Stomach (tissue), 4 donors: ENCODE measurements at regions not wholly inside any gene's neighbourhood (a gene's known extent, or its start where the extent isn't known, plus 50 kb on each side); places are given as distances from the start of the nearest gene placed in this dataset.

Experiments used
- CTCF ChIP-seq, 7 experiments: fragments of 450-650 bp in 4 of 7; fragments of 200-600 bp in 3 of 7; sonication (generic) in 3 of 7; IDR thresholded peaks; one replicate each; pipeline ENCODE4 v1.5.1; 2016 to 2019; ENCODE audit warnings: antibody characterized with exemption in 7 of 7, control low read depth in 2 of 7, mild to moderate bottlenecking in 1 of 7
- POLR2A ChIP-seq, 4 donors: fragments of 450-650 bp; IDR thresholded peaks; one replicate each; pipeline ENCODE4 v1.6.1; 2016; ENCODE audit warnings: antibody characterized with exemption in 4 of 4, control low read depth in 2 of 4, mild to moderate bottlenecking in 1 of 4, moderate library complexity in 1 of 4
- POLR2AphosphoS5 ChIP-seq, 3 donors: sonication (generic); formaldehyde crosslinking; IDR thresholded peaks; one replicate each; pipeline ENCODE4 v1.6.1; 2016; ENCODE audit warnings: antibody characterized with exemption in 3 of 3

- no peak for TF ChIP-seq CTCF (IDR thresholded peaks at IDR 0.05)
- no peak for TF ChIP-seq POLR2A (IDR thresholded peaks at IDR 0.05)
- TF ChIP-seq POLR2AphosphoS5 (IDR thresholded peaks at IDR 0.05), result no peak
These were observed 424.1 kb upstream of the KIF2A start for GRCh38 chr5:61881821-61882487.
